Gastroesophageal sphincter (tissue), 4 donors: ENCODE measurements at regions not wholly inside any gene's neighbourhood (a gene's known extent, or its start where the extent isn't known, plus 50 kb on each side); places are given as distances from the start of the nearest gene placed in this dataset.

Experiments used
- ATAC-seq: fragments of 150-250 bp; one replicate; pipeline ENCODE4 v1.9.1; 2016; ENCODE audit warnings: mild to moderate bottlenecking, moderate library complexity
- H3K27ac ChIP-seq, 4 donors: fragments of 200-600 bp; sonication (generic) in 3 of 4; 1 replicate in 3 of 4; 2 replicates in 1 of 4; pipeline ENCODE4 v1.5.1; 2016 to 2019
- H3K27me3 ChIP-seq: fragments of 200-600 bp; sonication (generic); one replicate; pipeline ENCODE4 v1.5.1; 2019
- H3K36me3 ChIP-seq, 2 donors: fragments of 200-600 bp; sonication (generic); one replicate each; pipeline ENCODE4 v1.5.1; 2019; ENCODE audit warnings: control low read depth in 1 of 2
- H3K4me1 ChIP-seq, 3 donors: fragments of 200-600 bp; sonication (generic); 1 replicate in 2 of 3; 2 replicates in 1 of 3; pipeline ENCODE4 v1.5.1; 2016 to 2019; ENCODE audit warnings: control low read depth in 2 of 3
- H3K4me3 ChIP-seq, 2 donors: fragments of 200-600 bp; sonication (generic); one replicate each; pipeline ENCODE4 v1.5.1; 2019; ENCODE audit warnings: mild to moderate bottlenecking in 1 of 2, moderate library complexity in 1 of 2
- H3K9me3 ChIP-seq, 3 donors: fragments of 200-600 bp; sonication (generic); one replicate each; pipeline ENCODE4 v1.5.1; 2017 to 2019; ENCODE audit warnings: control low read depth in 2 of 3
- CTCF ChIP-seq, 4 experiments: fragments of 200-600 bp in 2 of 4; fragments of 450-650 bp in 2 of 4; sonication (generic) in 1 of 4; IDR thresholded peaks; one replicate each; pipeline ENCODE4 v1.5.1; 2017 to 2019; ENCODE audit warnings: antibody characterized with exemption in 4 of 4, mild to moderate bottlenecking in 2 of 4, moderate library complexity in 2 of 4
- EP300 ChIP-seq: sonication (generic); formaldehyde crosslinking; IDR thresholded peaks from one replicate; pipeline ENCODE4 v1.6.1; 2017; ENCODE audit warnings: antibody characterized with exemption, mild to moderate bottlenecking
- POLR2A ChIP-seq, 2 donors: fragments of 450-650 bp; IDR thresholded peaks; one replicate each; pipeline ENCODE4 v1.6.1; 2017; ENCODE audit warnings: antibody characterized with exemption in 2 of 2, mild to moderate bottlenecking in 2 of 2, moderate library complexity in 1 of 2
- POLR2AphosphoS5 ChIP-seq: sonication (generic); formaldehyde crosslinking; IDR thresholded peaks from one replicate; pipeline ENCODE4 v1.6.1; 2017; ENCODE audit warnings: antibody characterized with exemption
- WGBS, 2 donors: methylation state at CpG; one replicate each; pipeline ENCODE4 v1.1.5; 2018; ENCODE audit warnings: low coverage in 1 of 2; 5-methylcytosine and 5-hydroxymethylcytosine counted together

GRCh38 chr13:95444006-95444730 lies 108.4 kb upstream of the CLDN10 start:
- 60 to 81% methylated on average over 2 to 4 of the region's 6 CpGs for WGBS, 2 donors
- no peak overlapping the region for H3K4me3 ChIP-seq
- no peak for ATAC-seq
- no peak for TF ChIP-seq EP300
- TF ChIP-seq CTCF (IDR thresholded peaks at IDR 0.05) = no peak
- TF ChIP-seq POLR2AphosphoS5 = no peak
- H3K4me1 ChIP-seq = no peaks in the 10 kb centered on the region
- no peak overlapping the region for H3K27ac ChIP-seq
- peaks cover 8% of the 10 kb centered on the region for H3K27me3 ChIP-seq
- H3K36me3 ChIP-seq = no peaks in the 10 kb centered on the region
- no peaks in the 10 kb centered on the region for H3K9me3 ChIP-seq

- H3K27ac ChIP-seq = no peak overlapping the region
- H3K9me3 ChIP-seq = no peaks in the 10 kb centered on the region
- WGBS, 2 donors = 36 to 44% methylated on average over 3 to 4 of the region's 4 CpGs
- no peaks in the 10 kb centered on the region for H3K4me1 ChIP-seq
- peaks cover 10% of the 10 kb centered on the region for H3K27me3 ChIP-seq
- no peak for ATAC-seq
- no peak for TF ChIP-seq EP300
- TF ChIP-seq CTCF (IDR thresholded peaks at IDR 0.05) = no peak
- TF ChIP-seq POLR2AphosphoS5 = no peak
- TF ChIP-seq POLR2A (IDR thresholded peaks at IDR 0.05) = no peak
- H3K4me3 ChIP-seq = no peak overlapping the region
- H3K36me3 ChIP-seq = no peaks in the 10 kb centered on the region
These were observed 107.4 kb upstream of the CLDN10 start for GRCh38 chr13:95445131-95445530.

GRCh38 chr13:95447814-95448213 lies 104.7 kb upstream of the CLDN10 start:
- peaks cover 21% of the 10 kb centered on the region for H3K27me3 ChIP-seq
- H3K4me3 ChIP-seq = no peak overlapping the region
- no peak for ATAC-seq
- TF ChIP-seq EP300 (no peak), CTCF (IDR thresholded peaks at IDR 0.05) (no peak), POLR2A (IDR thresholded peaks at IDR 0.05) (no peak), POLR2AphosphoS5 (no peak)
- 96 to 100% methylated on average over 1 to 2 of the region's 8 CpGs for WGBS, 2 donors
- H3K27ac ChIP-seq = no peak overlapping the region
- H3K4me1 ChIP-seq = no peaks in the 10 kb centered on the region
- H3K9me3 ChIP-seq = no peaks in the 10 kb centered on the region
- no peaks in the 10 kb centered on the region for H3K36me3 ChIP-seq

- no peaks in the 10 kb centered on the region for H3K4me1 ChIP-seq
- H3K36me3 ChIP-seq = no peaks in the 10 kb centered on the region
- no peak for ATAC-seq
- H3K9me3 ChIP-seq = no peaks in the 10 kb centered on the region
- peaks cover 29% of the 10 kb centered on the region for H3K27me3 ChIP-seq
- H3K27ac ChIP-seq = no peak overlapping the region
- WGBS, 2 donors = 92 to 95% methylated on average over 2 of the region's 2 CpGs
- no peak for TF ChIP-seq POLR2AphosphoS5
- no peak for TF ChIP-seq EP300
- no peak for TF ChIP-seq CTCF (IDR thresholded peaks at IDR 0.05)
- no peak for TF ChIP-seq POLR2A (IDR thresholded peaks at IDR 0.05)
- H3K4me3 ChIP-seq = no peak overlapping the region
These were observed 100.9 kb upstream of the CLDN10 start for GRCh38 chr13:95451656-95452055.

- WGBS, 2 donors = 32 to 45% methylated on average over 4 of the region's 4 CpGs
- H3K27ac ChIP-seq = no peak overlapping the region
These were observed 100.1 kb upstream of the CLDN10 start for GRCh38 chr13:95452375-95452774.

More at GRCh38 chr13:95452375-95452774, 100.1 kb upstream of the CLDN10 start:
- ATAC-seq = no peak
- Histone ChIP-seq H3K27me3 (peaks cover 29% of the 10 kb centered on the region), H3K4me3 (no peak overlapping the region), H3K36me3 (no peaks in the 10 kb centered on the region), H3K4me1 (no peaks in the 10 kb centered on the region), H3K9me3 (no peaks in the 10 kb centered on the region)
- TF ChIP-seq EP300 = no peak
- no peak for TF ChIP-seq POLR2AphosphoS5
- TF ChIP-seq CTCF (IDR thresholded peaks at IDR 0.05) = no peak
- no peak for TF ChIP-seq POLR2A (IDR thresholded peaks at IDR 0.05)
